ENCODE measurements at regions not wholly inside any gene's neighbourhood (a gene's known extent, or its start where the extent isn't known, plus 50 kb on each side); places are given as distances from the start of the nearest gene placed in this dataset.
"Not testable (repeated sequence)": the region's sequence is repeated elsewhere in the genome, so short reads cannot be mapped to it uniquely, and the experiment has no call there.

- TF ChIP-seq CTCF (conservative IDR thresholded peaks at IDR 0.05); EZH2 (IDR thresholded peaks at IDR 0.05; ENCODE audit: low read depth): not testable (repeated sequence)
Measured at GRCh38 chr14:21787242-21787641, 113.6 kb upstream of the OR4E1 start.

All from PC-9 (cell line).